PC-3 (cell line): ENCODE measurements at regions not wholly inside any gene's neighbourhood (a gene's known extent, or its start where the extent isn't known, plus 50 kb on each side); places are given as distances from the start of the nearest gene placed in this dataset.

Experiments
- CTCF ChIP-seq: fragments of 300-600 bp; sonication (generic); conservative IDR thresholded peaks from 2 replicates; pipeline ENCODE4 v1.5.1; 2017; ENCODE audit warnings: antibody characterized with exemption, low read depth, mild to moderate bottlenecking, low read length
- EZH2 ChIP-seq: fragments of 300-600 bp; sonication (generic); IDR thresholded peaks from one replicate; pipeline ENCODE4 v1.6.1; 2017; ENCODE audit warnings: antibody characterized with exemption, mild to moderate bottlenecking, low read length; ENCODE audit not compliant: unreplicated experiment

GRCh38 chr5:155948576-155948975, 378.4 kb upstream of the SGCD start:
- TF ChIP-seq CTCF: no peak
- TF ChIP-seq EZH2: no peak
